GM12878 (cell line): ENCODE measurements at regions not wholly inside any gene's neighbourhood (a gene's known extent, or its start where the extent isn't known, plus 50 kb on each side); places are given as distances from the start of the nearest gene placed in this dataset.

ENCODE experiments used
- ATAC-seq: fragments of 200-7000 bp; cut with Tn5 transposase; 3 replicates; pipeline ENCODE4 v1.9.1; 2020; ENCODE audit warnings: mild to moderate bottlenecking, moderate library complexity
- BruUV-seq: library from RNA; stranded (reverse); fragments of 400-500 nt; replicated peaks from 2 replicates; lab custom pipeline; 2021; lab: Mats Ljungman, UMichigan
- CTCF ChIA-PET: fragments of 300-600 bp; sonication (Branson Sonifier 250); formaldehyde crosslinking; extraction: SDS; loops from one replicate; lab custom pipeline; 2021; ENCODE audit warnings: inconsistent platforms; lab: Yijun Ruan, JAX
- POLR2A ChIA-PET: fragments of 350-600 bp; formaldehyde crosslinking; extraction: SDS; loops from one replicate; lab custom pipeline; 2021; ENCODE audit warnings: inconsistent platforms; lab: Charles Lee
- RAD21 ChIA-PET: fragments of 300-600 bp; sonication (Branson Sonifier 250); formaldehyde crosslinking; loops from one replicate; lab custom pipeline; 2023; ENCODE audit warnings: antibody characterized with exemption; ENCODE audit not compliant: unreplicated experiment; lab: Charles Lee
- SMC1A ChIA-PET: fragments of 300-600 bp; sonication (Branson Sonifier 250); formaldehyde crosslinking; loops from one replicate; lab custom pipeline; 2023; ENCODE audit not compliant: unreplicated experiment, uncharacterized antibody; lab: Charles Lee
- DNase-seq: peaks from one replicate; pipeline ENCODE4 v3.0.0-alpha.2; 2011; ENCODE audit warnings: low read depth, low spot score
- FAIRE-seq: peaks from 3 replicates; lab custom pipeline; 2011; peaks lifted over from hg19 to GRCh38; lab: Jason Lieb, UNC
- H2AFZ ChIP-seq: 2 replicates; pipeline ENCODE4 v1.6.0; 2011; ENCODE audit warnings: low read depth, low read length, control low read depth; ENCODE audit not compliant: control insufficient read depth
- H3K27ac ChIP-seq: 2 replicates; pipeline ENCODE4 v1.5.1; 2011; ENCODE audit warnings: control low read depth; ENCODE audit not compliant: control insufficient read depth, insufficient read depth
- H3K27me3 ChIP-seq, 2 experiments: replicated peaks in 1 of 2; 2 replicates each; pipeline versions ENCODE4 v1.6.0 to v1.6.1; 2011; ENCODE audit warnings: low read length in 1 of 2; ENCODE audit not compliant: control insufficient read depth in 2 of 2, insufficient read depth in 2 of 2
- H3K36me3 ChIP-seq, 2 experiments: 2 replicates each; pipeline ENCODE4 v1.5.1; 2011; ENCODE audit warnings: low read length in 1 of 2; ENCODE audit not compliant: control insufficient read depth in 2 of 2, insufficient read depth in 2 of 2
- H3K4me1 ChIP-seq: 2 replicates; pipeline ENCODE4 v1.6.1; 2011; ENCODE audit warnings: mild to moderate bottlenecking, low read length, moderate library complexity, mixed read lengths; ENCODE audit not compliant: control insufficient read depth, insufficient read depth
- H3K4me2 ChIP-seq: 2 replicates; pipeline ENCODE4 v1.6.0; 2011; ENCODE audit warnings: control low read depth; ENCODE audit not compliant: control insufficient read depth, insufficient read depth
- H3K4me3 ChIP-seq: fragments of 200-600 bp; sonication (generic); 2 replicates; pipeline ENCODE4 v1.5.1; 2016
- H3K79me2 ChIP-seq: 2 replicates; pipeline ENCODE4 v1.6.0; 2011; ENCODE audit warnings: low read length; ENCODE audit not compliant: control insufficient read depth, insufficient read depth
- H3K9ac ChIP-seq: 2 replicates; pipeline ENCODE4 v1.8.0; 2011; ENCODE audit warnings: low read length, control low read depth, mixed read lengths; ENCODE audit not compliant: control insufficient read depth, insufficient read depth
- H3K9me3 ChIP-seq: replicated peaks from 3 replicates; pipeline ENCODE4 v1.5.1; 2011; ENCODE audit warnings: mild to moderate bottlenecking, low read length; ENCODE audit not compliant: control insufficient read depth, insufficient read depth
- H4K20me1 ChIP-seq: 2 replicates; pipeline ENCODE4 v1.6.0; 2011; ENCODE audit not compliant: control insufficient read depth, insufficient read depth
- ZBTB4 ChIP-seq: fragments of 450-650 bp; formaldehyde crosslinking; IDR thresholded peaks from 2 replicates; pipeline ENCODE4 v1.4.0; 2022; ENCODE audit warnings: mild to moderate bottlenecking, moderate library complexity
- WGBS: methylation state at CpG from one replicate; pipeline ENCODE4 v1.1.6; 2016; ENCODE audit warnings: low lambda C conversion rate; ENCODE audit not compliant: insufficient replicate concordance, insufficient coverage; ENCODE audit errors: missing lambda C conversion rate; 5-methylcytosine and 5-hydroxymethylcytosine counted together
- in situ Hi-C: fragments of 300-500 bp; cut with MboI; formaldehyde crosslinking; loops from 9 replicates; pipeline ENCODE4 v1.14.3; 2018; ENCODE audit warnings: mixed read lengths
- intact Hi-C: fragments of 100-400 bp; cut with micrococcal nuclease; formaldehyde crosslinking; loops from one replicate; pipeline ENCODE4 v1.14.2; 2022; ENCODE audit not compliant: unreplicated experiment

GRCh38 chr20:40565682-40566040 lies 123.4 kb downstream of the MAFB start:
- BruUV-seq: no TSS peak
- H3K4me2 ChIP-seq: no peak overlapping the region

More at GRCh38 chr20:40565682-40566040, 123.4 kb downstream of the MAFB start:
- H3K4me3 ChIP-seq: no peak overlapping the region
- intact Hi-C loops (no loop called here), in situ Hi-C loops (no loop called here)
- H3K4me1 ChIP-seq: no peaks in the 10 kb centered on the region
- no peaks in the 10 kb centered on the region; a peak in 1 of 4 replicates for H3K27me3 ChIP-seq
- CTCF ChIA-PET: no interaction called here
- SMC1A ChIA-PET: no interaction called here
- no peak for TF ChIP-seq ZBTB4 (CRISPR knock-in tag)
- WGBS: 0% methylated on average over 1 of the region's 1 CpG
- DNase-seq (no peak), ATAC-seq (no peak), FAIRE-seq (no peak)
- H4K20me1 ChIP-seq: no peaks in the 10 kb centered on the region; the same call in 1 of the 2 replicates
- no peaks in the 10 kb centered on the region for H3K79me2 ChIP-seq
- no peaks in the 10 kb centered on the region for H3K36me3 ChIP-seq
- RAD21 ChIA-PET: no interaction called here
- no peak overlapping the region for H2AFZ ChIP-seq
- no peaks in the 10 kb centered on the region for H3K9me3 ChIP-seq
- POLR2A ChIA-PET: no interaction called here
- H3K9ac ChIP-seq: no peak overlapping the region
- no peak overlapping the region for H3K27ac ChIP-seq
